GM19025 (cell line): ENCODE measurements at regions not wholly inside any gene's neighbourhood (a gene's known extent, or its start where the extent isn't known, plus 50 kb on each side); places are given as distances from the start of the nearest gene placed in this dataset.
"Not testable (repeated sequence)": the region's sequence is repeated elsewhere in the genome, so short reads cannot be mapped to it uniquely, and the experiment has no call there.

Source experiments
- ATAC-seq: cut with Tn5 transposase; IDR thresholded peaks from one replicate; pipeline ENCODE4 v1.9.1; 2021; ENCODE audit warnings: mild to moderate bottlenecking, low read depth, moderate library complexity; ENCODE audit not compliant: unreplicated experiment

DNA sequence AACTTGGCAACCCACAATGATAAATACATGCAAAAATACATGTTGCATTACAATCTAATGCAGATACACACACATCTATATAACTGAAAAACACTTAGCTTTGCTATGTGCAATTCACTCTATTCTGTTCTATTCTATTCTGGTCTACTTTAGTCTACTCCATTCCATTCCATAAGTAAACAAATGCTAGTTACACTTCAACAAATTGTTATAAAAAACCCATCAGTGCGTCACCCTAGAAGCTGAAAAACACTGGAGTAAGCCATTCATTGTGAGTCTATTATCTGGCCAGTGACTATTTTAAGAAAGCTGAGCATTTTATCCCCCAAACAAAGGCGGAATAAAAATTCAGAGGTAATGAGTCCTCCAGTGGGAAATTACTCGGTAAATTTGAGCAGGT lies 315.7 kb upstream of the EPHA7 start:
- no peak for ATAC-seq

DNA sequence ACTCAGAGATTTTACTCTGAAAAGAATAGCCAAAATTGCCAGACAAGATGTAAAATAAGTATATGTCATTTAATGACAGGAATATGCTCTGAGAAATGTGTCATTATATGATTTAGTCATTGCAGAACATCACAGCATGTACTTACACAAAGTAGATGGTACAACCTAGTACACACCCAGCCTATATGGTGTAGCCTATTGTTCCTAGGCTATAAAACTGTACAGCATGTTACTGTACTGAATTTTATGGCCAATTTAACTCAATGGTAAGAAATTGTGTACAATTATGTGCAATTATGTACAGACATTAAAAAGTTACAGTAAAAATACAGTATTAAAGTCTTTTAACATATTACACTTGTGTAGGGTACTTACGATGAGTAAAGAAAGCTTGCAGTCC lies 311.9 kb upstream of the EPHA7 start:
- no peak for ATAC-seq

DNA sequence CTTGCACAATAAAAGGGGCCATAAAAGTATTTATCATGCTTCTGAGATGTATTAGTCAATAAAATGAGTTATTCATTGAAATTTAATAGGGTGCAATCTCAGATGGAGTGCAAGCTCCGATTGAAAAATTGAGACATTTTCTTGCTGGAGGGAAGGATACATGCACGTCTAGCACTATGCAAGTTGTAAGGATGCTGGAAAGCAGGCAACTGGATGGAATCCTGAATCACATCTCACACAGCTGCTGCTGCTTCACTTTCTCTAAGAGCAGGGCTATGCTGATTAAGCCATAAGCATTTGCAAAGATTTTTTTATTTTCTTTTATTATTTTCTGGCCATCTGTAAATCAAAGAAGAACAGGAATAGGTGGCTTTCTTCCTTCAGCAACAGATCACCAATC lies 308.8 kb upstream of the EPHA7 start:
- ATAC-seq = no peak

DNA sequence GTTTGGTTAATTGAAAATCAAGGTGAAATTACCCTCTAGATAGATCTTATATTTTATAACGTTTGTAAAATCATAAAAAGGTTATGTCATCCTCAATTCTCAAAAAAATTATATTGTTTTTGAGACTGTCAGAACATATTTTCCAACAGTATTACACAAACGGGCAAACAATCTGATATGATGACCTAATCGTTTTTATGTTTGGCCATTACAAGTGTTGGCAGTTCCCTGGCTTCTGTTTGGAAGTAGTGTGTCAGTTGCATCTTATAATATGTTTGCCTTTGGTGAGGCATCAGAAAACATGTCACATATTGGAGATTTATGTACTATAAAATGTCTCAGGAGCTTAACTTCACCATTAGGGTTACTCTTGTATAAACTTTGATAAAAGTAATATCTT lies 308.1 kb upstream of the EPHA7 start:
- no peak for ATAC-seq

DNA sequence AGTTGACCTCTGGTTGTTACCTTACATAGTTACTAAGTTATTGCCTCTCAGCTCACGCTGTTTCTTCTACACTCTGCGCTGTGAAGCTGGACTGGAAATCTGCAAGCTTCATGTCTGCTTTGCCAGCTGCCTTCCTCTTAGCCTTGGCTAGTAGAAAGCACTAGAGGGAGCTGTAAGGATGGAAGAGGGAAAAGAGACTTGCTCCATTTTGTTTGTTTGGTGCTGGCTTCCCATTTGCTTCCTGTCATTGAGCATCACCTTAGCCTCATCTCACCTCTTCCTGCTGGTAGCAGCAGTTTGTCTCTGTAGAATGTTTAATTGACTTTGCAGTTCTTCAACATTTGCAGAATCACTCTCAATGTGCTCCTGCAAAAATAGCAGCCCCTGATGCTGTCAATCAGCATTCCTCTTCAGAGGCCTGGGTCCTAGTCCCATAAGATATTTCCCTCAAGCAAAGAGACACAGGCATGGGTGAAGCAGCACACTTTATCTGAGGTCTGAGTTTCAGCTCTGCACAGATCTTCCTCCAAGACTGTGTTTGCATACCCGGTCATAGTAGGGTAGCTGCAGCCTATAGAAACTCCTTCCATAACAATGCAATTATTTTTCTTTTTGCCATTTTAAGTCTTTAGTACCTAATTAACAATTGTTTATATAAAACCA lies 302.2 kb upstream of the EPHA7 start:
- ATAC-seq = no peak

DNA sequence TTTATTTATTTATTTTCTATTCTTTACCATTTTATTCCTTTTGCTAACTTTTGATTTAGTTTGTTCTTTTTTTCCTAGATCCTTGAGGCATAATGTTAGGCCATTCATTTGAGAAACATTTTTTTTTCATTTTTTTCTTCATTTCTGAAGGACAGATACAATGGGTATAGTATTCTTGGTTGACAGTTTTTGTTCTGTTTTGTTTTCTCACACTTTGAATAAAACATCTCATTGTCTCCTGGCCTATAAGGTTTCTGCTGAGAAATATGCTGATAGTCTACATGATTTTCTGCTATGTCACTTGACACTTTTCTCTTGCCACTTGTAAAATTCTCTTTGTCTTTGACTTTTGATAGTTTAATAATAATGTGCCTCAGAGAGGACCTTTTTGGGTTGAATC lies 294.6 kb upstream of the EPHA7 start:
- ATAC-seq = no peak

DNA sequence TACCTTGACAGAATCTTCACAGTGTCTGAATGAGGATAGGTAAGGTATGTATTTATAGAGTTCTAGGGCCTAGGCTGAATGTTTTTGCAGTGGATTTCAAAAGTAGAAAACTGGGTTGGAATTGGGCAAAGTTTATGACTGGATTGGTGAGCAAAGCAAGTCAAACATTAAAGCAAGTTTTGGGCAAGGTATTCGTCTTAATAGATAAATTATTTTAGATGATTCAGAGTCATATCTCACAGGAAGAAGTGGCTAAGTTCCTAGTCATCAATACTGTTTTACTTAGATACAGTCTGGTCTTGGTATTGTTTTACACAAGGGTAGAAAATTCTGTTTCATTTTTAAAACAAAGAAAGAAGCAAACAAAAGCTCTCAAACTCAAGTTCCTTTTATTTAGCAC lies 284.1 kb upstream of the EPHA7 start:
- no peak for ATAC-seq

DNA sequence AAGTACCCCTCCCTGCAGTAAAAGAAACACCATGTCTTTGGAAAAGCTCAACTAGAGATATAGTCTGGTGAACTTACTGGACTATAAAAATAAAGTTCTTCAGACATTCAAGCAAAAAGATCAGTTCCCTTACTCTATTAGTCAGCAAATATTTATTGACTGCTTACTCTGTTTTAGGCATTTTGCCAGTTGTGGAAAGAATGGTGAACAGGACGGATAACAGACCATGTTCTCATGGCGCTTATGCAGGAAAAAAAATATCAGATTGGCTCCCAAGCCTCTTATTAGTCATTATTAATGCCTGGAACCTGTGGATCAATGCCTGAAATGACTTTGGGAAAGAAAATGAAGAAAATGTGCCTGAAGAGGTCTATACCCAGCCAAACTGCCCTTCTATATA lies 282.2 kb upstream of the EPHA7 start:
- ATAC-seq = no peak

DNA sequence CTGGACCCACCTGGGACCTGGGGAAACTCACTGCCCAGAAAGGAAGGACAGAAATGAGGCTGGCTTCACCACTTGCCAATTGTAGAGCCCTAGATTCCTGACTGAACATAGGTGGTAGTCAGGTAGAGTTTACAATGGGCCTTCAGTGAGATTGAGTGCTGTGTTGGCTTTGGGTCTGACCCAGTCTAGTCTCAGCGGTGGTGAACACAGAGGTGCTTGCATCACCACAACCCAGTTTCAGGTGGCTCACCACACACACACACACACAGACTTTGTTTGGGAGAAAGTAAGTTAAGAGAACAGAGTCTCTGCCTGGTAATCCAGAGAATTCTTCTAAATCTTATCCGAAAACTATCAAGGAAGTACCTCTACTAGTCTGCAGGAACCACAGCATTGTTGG lies 266.1 kb upstream of the EPHA7 start:
- ATAC-seq = no peak

DNA sequence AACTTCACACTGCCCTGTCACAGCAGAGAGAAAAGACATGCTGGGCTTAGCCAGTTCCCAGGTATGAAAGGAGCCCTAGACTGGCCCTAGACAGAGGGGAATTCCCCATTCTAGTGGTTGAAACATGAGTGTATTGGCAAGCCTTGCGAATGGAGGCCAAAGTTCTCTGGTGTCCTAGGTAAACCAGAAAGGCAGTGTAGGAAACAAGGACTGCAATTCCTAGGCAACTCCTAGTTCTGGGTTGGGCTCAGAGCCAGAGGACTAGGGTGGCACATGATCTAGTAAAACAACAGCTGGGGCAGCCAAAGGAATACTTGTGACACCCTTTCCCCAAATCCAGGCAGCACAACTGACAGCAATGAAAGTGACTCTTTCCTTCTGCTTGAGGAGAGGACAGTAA lies 265.0 kb upstream of the EPHA7 start:
- ATAC-seq = no peak

DNA sequence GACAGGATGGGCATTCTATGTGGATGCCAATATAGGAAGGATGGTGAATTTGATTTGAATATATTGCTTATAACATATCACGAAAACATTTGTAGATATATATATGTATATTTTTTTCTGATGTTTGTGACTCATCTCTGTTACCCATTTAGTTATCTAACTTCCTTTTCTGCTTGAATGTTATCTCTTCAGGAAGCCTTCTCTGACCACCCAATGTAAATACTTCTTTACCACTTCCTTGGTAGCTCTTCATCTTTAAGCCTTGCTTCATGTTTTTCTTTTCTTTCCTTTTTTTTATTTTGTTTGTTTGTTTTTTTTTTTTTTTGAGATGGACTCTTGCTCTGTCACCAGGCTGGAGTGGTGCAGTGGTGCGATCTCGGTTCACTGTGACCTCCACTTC lies 260.5 kb upstream of the EPHA7 start:
- ATAC-seq = no peak

DNA sequence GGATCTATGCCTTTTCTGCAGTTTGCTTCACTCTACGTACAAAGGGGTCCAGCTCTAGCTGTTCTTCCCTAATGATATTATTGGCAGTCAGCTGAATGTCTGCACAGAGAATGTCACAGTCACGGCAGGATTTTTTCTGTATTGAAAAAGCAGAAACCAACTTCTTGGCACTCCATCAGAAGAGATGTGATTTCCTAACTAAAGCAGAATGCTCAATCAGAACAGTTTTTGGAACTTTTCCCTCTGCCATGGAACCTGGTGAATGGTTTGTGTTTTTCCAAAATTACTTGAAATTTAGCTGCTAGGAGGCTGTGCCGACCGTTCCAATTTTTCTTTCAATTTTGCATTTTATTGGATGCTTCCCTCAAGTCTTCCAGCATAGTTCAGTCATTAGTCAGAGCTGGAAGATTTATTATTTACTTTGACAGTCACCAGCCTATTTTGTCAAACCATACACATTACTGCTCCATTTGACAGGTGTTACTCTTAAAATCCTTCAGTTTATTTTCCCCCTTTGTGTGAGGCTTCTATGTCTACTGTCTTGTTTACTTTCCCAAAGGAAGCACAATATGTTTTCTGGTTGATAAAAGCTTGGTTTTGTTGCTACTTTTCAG lies 259.6 kb upstream of the EPHA7 start:
- ATAC-seq = no peak

DNA sequence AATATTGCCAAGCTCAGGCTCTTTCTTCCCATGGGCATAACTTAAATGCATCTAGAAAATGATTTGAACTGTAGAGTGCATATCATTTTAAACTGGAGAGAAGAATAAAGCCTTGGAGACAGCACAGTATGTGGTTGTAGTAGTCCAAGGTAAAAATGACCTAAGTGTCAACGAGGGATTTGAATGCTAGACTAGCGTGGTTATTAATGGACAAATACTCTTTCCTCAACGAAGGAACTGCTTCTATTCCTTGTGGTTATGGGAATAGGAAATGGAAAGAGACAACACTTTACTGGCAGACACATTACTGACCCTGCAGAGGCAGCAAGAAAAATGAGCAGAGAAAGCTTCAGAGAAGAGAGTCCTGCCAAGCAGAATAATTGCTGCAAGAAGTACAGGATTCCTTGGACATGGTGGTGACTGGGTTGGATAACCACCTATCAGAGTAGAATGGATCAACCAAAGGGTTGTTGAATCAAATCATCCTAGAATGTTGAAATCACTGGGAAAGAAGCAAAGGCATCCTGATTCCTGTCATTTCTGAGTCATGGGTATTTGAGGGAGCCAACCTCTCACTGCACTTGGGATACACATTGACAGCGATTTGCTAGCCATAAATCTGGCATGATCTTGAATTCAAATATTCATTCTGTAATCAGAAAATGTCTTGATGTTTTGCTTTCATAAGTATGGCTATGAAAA lies 258.1 kb upstream of the EPHA7 start:
- ATAC-seq = no peak

DNA sequence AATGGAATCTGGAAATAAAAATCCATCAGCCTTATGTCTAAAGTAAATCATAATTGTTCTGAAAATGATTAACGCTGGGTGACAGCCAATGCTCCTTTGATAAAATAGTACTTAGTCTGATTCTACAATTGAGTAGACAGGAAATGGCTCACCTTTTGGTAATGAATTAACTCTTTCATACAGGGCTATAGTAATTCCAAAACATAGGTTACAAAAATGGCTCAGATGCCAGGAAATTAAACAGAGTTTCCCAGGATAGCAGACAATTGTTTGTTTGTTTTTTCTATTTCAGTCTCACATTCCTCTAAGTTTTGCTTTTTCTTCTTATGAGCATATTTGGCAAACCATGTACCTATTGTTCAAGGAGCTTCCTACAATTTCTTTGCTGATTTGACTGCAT lies 257.2 kb upstream of the EPHA7 start:
- ATAC-seq = no peak

DNA sequence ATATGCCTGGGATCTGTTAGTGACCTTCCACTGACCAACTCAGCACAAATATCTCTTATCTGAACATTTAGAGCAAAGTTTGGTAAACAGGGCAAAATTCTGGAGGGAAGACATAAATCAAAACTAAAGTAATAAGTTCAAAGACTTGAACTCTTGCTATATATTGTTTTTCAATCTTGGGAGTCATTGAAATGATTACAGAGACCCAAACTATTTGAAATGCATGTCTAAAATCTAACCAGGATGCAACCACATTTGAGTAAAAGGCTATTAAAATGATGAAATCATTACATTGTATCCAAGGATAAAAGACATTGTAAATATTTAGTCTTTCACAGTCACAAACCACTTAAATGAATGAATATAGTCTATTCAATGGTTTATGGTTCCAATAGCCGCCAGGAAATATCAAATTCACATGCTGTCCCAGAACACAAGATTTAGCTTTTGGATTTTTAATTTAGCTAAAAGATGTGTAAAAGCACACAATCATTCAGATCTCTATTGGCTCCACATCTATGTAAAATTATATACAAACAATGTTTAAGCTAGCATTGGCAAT lies 256.6 kb upstream of the EPHA7 start:
- ATAC-seq = no peak

DNA sequence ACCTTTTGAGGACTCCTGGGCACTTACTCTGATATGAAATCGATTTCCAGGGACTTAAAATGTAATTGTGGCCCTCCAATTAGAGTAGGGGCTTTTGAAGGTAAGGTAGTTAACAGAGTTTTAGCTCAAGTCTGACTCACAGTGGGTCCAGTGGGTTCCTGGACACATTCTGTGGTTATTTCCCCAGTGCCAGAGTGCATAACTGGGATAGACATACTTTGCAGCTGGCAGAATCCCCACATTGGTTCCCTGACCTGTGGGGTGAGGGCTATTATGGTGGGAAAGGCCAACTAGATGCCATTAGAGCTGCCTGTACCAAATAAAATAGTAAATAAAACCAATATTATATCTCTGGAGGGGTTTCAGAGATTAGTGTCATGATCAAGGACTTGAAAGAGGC lies 243.8 kb upstream of the EPHA7 start:
- ATAC-seq = no peak

DNA sequence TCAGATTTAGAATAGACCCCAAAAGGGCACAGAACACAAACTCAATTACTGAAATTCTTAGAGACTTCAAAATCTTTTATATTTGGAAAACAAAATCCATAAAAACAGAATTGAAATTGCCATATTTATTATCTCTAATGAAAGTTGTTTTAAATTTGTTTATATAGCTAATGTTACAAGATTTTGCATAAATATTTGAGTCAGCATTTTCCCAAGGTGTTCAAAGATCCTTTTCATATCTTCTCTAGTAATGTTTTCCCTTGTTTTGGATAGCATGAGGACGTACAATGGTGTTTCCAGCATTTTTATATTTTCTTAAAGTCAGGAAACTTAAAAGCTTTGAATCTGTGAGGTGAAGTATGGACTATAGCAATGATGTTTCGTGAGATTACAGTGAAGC lies 235.2 kb upstream of the EPHA7 start:
- ATAC-seq = no peak

DNA sequence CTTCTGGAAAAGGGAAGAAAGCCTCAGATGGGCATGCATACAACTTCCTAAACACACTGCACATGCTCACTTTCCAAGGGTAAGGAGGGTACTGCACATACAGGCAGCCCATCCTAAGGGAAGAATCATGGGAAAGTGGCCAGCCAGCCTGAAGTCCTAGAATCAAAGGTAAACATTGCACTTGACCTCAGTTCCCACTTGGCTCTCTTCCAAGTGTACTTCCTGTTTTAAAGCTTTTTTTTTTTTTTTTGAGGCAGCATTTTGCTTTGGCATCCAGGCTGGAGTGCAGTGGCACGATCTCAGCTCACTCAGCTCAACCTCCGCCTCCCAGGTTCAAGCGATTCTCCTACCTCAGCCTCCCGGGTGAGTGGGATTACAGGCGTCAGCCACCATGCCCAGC lies 225.3 kb upstream of the EPHA7 start:
- no peak for ATAC-seq

DNA sequence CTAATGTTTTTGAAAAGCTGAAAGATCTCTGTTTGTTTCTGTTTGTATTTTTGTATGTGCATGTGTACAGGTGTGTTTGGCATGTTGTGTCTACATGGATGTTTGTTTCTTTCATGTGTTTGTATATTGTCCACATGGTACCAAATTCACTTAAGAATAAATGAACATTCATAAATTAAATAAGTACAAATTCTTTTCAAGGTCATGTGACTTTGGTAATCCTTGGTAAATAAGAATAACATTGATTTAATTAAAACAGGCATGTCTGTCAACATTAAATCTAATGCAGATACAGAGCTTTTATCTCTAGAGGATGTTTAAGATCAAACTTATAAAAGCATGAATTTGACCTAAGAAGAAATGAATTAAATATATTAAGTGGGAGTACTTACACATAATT lies 219.8 kb upstream of the EPHA7 start:
- ATAC-seq = no peak

DNA sequence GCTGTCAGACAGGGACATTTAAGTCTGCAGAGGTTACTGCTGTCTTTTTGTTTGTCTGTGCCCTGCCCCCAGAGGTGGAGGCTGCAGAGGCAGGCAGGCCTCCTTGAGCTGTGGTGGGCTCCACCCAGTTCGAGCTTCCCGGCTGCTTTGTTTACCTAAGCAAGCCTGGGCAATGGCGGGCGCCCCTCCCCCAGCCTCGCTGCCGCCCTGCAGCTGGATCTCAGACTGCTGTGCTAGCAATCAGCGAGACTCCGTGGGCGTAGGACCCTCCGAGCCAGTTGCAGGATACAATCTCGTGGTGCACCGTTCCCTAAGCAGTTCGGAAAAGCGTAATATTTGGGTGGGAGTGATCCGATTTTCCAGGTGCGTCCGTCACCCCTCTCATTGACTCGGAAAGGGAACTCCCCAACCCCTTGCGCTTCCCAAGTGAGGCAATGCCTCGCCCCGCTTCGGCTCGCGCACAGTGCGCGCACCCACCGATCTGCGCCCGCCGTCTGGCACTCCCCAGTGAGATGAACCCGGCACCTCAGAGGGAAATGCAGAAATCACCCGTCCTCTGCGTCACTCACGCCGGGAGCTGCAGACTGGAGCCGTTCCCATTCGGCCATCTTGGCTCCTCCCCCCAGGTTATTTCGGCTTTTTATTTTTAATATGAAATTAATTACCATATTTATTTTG lies 217.8 kb upstream of the EPHA7 start:
- not testable (repeated sequence) for ATAC-seq

DNA sequence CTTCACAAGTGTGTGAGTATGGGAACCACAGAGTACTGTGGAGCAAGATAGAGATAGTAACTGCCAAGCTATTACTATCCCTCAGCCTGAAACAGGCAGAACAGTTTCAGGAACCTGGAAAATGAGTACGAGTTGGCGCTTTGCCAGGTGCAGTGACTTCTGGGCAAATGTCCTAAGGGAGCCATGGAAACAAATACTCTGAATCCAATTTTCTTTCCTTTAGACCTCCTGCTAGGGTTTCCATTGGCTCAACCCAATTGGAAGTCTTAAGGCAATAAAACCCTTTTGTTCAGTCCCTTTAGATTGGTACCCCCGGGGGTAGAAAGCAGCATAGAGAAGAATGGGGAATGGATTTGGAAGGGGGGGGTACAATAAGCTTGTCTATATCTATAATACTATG lies 205.0 kb upstream of the EPHA7 start:
- no peak for ATAC-seq
